ENCODE measurements at regions not wholly inside any gene's neighbourhood (a gene's known extent, or its start where the extent isn't known, plus 50 kb on each side); places are given as distances from the start of the nearest gene placed in this dataset.

- DNase-seq, result no peak
Measured at GRCh38 chr13:62997038-62997599, 1581.5 kb upstream of the PCDH20 start.

DNA sequence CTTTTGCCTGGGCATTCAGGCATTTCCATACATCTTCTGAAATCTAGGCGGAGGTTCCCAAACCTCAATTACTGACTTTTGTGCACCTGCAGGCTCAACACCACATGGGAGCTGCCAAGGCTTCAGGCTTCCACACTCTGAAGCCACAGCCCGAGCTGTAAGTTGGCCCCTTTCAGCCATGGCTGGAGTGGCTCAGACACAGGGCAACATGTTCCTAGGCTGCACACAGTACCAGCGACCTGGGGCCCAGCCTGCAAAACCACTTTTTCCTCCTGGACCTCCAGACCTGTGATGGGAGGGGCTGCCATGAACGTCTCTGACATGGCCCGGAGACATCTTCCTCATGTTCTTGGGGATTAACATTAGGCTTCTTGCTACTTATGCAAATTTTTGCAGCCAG lies 1558.2 kb upstream of the PCDH20 start:
- no peak for DNase-seq

GRCh38 chr13:62964522-62964921 lies 1548.9 kb upstream of the PCDH20 start:
- DNase-seq, result no peak

DNA sequence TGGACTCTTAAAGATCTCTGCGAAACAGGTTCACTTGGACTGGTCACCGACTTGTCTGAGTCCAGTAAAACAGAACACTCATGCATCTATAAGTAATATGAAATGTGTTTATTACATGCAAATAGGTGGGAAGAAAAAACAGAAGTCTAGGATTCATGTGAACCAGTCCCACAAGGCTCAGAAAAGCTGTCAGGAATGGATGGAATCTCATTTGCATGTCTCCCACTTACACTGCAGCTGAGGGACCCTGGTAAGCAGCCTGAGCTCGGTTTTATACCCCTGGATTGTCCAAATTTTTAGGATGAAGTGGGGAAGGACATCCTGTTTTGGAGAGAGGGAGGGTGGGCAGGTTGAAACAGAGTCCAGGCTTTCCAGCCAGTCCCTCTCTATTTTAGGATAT lies 1545.1 kb upstream of the PCDH20 start:
- DNase-seq, result no peak

- no peak for DNase-seq
Measured at GRCh38 chr13:62933809-62934208, 1518.2 kb upstream of the PCDH20 start.

DNA sequence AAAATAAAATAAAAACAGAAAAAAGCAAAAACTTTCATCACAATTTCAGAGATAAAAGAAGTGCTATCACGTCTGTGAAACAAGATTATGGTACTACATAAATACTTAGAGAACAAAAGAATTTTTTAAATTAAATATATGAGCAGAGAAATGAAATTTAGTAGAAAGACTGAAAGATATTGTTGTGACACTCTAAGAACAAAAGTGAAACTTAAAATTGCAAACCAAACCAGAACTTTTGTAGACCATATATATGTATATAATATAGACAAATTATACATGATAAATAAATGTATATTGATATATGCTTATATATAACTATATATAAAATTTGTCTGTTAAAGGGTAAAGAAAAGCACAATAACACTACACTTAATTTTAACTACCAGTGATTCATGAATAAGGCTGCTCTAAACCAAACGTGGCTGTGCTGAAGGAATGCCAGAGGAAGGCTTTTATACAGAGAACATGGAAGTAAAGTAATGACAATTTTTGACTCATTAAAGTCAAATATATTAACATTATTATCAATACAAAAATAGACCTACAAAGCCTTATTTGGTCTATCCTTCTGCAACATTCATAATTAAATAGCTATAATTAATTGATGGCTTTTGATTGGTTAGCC lies 1516.7 kb upstream of the PCDH20 start:
- DNase-seq, result no peak

- DNase-seq, result no peak
Measured at GRCh38 chr13:62931853-62932252, 1516.2 kb upstream of the PCDH20 start.

DNA sequence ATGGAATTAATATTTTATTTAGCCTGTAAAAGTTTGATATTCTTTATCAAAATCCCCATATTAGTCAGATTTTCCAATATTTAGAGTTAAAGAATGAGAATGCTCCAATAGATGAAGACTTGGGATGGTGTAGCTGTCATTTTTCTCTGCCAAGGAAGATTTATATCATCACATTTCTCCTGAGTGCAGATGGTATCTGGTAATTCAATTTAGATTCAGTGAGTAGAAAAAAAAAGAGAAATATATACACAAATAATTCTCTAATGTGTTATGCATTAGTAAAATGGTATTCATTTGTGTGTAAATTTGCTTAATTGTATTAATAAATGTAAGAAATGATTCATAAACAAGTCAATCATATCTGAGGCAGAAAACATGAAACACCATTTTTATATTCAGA lies 1508.7 kb upstream of the PCDH20 start:
- DNase-seq, result no peak

DNA sequence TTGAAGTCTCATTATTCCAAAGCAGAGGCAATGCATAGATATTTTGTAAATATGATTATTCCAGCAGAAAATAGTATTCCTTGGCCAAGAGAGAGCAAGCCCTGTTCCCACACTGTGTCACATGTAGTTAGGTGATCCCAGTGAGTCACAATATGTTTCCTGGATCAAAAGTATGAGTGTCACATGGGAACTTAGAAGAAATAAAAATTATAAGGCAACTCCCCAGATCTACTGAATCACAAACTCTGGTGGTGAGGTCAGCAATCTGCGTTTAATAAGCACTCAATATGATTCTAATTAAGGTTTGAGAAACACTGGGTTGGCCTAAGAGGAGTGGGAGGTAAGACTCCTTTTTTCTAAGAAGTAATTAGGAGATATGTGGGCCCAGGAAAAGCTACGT lies 1504.5 kb upstream of the PCDH20 start:
- no peak for DNase-seq

DNA sequence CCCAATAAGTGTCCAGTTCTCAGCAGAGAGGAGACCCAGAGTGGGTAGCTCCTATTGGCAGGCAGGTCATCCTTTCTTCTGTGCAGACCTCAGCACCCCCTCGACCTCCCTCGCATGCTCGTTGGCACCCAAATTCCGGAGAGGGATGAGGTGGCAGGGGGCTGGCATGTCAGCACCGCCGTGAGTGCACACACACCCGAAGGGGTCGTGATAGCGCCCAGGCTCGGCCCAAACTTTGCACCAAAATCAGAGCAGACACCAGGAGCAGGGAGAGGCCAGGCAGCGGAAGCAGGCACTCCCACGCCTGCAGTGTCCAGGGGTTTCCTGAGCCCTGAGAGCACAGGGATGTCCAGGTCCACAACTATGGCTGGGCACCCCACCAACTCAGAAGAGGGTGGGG lies 1503.8 kb upstream of the PCDH20 start:
- no peak for DNase-seq

GRCh38 chr13:62910541-62911060 lies 1495.0 kb upstream of the PCDH20 start:
- no peak for DNase-seq

DNA sequence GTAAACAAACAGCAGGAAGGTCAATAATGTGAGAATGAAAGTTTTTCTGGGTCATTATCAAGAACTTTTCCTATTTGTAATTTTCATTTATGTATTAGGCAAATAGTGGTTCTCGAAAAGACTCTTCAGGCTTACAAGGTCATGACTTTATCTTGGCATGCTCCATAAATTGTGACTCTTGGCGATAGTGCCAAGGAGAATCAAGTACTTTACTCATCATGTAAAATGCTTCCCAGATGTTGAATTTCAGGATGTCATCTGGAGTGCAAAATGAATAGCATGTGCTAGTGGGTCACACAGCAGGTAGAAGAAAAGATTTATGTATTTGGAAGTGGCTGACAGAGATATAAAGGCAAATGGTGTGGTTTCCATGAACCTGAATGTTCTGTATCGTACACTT lies 1492.7 kb upstream of the PCDH20 start:
- no peak for DNase-seq

DNA sequence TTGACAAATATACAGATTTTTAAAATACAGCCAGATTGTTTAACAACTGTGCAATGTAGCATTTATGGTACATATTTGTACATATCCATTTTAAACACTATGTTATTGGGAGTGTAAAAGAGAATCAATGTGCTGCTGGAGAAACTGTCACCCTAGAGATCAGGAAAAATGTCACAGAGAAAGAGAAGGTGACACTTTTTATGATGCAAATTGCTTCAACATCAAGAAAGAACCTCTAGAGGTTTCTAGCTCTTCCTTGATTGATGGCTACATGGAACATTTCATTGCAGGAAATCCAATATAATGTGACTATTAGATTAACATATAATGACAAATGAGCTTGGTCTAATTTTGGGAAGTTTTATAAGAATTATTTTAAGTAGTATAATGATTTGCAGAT lies 1491.2 kb upstream of the PCDH20 start:
- no peak for DNase-seq

DNA sequence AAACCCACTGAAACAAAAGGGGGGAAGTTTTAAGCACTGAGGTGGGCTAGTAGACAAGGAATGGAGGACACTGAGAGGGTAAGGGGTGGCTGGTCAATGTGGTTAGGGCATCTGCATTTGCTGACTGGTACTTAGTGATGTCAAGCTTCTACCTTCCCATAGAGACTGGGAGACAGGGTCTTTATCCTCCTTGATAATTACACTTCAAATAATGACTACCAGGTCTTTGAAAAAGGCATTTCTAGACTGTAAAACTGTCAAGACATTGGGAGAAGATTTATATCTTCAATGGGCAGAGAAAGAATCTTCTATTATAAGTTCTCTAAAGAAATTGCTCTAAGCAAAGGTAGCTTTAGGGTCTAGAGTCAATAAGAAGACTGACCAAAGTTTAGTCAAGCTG lies 1490.8 kb upstream of the PCDH20 start:
- DNase-seq, result no peak

- DNase-seq, result no peak
Measured at GRCh38 chr13:62887046-62887445, 1471.4 kb upstream of the PCDH20 start.

DNA sequence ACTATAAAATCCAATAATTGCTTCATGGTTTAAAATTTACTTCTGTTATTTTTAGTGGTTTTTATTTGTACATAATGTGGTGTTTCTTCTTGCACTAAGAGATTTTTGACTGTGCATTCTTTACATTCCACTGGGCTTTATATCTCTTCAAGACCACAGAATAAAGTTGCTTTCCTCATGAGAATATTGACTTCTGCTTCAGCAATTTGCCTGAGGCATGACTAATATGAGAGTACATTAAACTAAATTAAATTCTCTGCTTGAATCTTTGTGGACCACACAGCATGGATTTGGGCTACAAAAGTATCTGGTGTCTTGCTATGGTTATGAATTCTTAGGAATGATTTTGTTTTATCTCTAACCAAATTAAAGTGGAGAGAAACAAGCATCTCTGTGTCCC lies 1463.4 kb upstream of the PCDH20 start:
- DNase-seq, result no peak

- DNase-seq, result peak; percentile 79
Measured at GRCh38 chr13:62875118-62875640, 1459.5 kb upstream of the PCDH20 start.

DNA sequence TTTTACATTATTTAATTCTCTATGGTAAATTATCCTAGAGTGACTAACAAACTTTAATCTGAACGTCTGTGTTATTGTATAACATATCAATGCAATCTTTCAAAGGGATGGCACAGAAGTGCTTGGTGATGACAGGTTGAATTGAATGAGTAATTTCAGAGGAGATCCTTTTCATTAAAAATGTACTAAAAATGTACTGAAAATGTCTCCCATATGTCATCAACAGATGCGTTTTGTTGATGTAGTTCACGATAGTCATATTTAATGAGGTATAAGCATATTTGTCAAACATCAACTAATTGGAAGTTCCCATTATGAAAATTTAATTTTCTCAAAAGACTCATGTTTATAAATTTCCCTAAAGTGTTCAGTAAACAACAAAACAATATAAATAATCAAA lies 1434.7 kb upstream of the PCDH20 start:
- no peak for DNase-seq

DNA sequence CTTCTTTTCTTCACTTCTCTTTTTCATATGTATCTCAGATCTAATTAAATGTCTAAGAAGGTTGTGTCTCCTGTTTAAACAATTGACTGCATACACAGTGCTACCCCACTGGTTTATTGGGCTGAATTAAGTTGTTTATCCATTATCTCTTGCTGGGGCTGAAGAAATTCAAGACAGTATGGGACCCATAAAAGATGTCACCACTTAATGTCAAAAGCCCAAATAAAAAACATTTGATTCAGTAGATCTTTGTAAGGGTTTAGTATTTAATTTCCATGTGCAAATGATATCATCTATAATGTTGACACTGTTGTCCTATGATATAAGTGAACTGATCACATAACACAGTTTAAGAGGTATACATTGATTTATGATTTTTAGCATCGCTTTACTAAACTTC lies 1431.9 kb upstream of the PCDH20 start:
- no peak for DNase-seq

GRCh38 chr13:62846302-62846701 lies 1430.7 kb upstream of the PCDH20 start:
- no peak for DNase-seq

DNA sequence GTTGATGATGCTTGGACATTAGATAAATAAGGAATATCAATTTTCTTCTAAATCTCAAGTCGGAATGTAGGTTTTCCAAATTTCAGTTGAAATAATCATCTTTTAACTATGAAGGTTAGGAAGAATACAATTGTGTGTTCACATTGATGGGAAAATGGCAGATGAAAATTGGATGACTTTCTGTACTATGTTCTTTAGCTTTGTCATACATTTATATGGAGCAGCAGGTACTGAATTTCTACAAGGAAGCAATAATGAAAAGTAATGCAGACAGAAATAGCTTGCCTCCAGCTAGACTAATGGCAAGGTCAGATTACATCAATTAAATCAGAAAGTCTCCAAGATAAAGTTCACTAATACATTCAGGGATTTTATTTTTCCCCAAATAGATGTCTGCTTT lies 1423.7 kb upstream of the PCDH20 start:
- DNase-seq, result no peak

GRCh38 chr13:62838929-62839328 lies 1423.3 kb upstream of the PCDH20 start:
- no peak for DNase-seq

- DNase-seq, result no peak
Measured at GRCh38 chr13:62837895-62838294, 1422.2 kb upstream of the PCDH20 start.

DNA sequence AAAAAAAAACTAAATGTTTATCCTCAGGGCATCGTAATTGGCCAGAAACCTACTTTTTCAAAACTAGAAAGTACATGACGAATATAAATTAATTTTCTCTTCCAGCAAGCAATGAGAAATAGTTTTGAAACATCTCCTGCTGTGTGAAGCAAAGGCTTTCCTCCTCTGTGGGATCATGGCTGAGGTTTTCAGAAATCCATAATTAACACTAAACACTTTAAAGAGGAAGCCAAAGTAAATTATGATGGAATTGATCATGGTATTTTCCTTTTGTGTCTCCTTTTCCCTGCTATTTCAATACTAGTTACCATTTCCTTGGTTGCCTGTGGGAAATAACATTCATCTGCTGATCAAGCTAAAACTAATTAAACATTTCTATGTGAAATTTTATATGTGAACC lies 1413.8 kb upstream of the PCDH20 start:
- DNase-seq, result no peak

DNA sequence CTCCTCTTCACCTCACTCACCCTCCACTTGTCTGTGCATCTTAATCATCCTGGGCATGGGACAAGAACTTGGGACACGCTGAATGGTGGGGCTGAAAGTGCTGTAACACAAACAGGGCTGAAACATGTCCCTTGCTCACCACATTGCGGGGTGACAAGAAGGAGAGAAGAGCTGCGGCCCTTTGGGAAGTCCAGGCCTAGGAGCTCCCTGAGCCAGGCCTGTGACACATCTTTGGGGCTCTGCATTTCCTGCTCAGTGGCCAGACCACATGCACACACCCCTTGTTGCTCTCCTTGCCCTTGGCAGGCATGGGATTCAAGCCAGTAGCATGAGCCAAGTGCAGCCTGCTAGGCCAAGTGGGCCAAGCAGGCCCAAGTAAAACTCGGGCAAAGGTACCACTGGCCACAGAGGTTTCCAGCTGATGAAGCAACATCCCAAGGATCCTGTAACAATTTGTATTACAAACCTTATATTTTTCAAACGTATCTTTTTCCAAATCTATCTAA lies 1384.3 kb upstream of the PCDH20 start:
- no peak for DNase-seq
